NCI-H446 treated with DMSO at 0.1 percent for 48 hours (cell line): ENCODE measurements at regions not wholly inside any gene's neighbourhood (a gene's known extent, or its start where the extent isn't known, plus 50 kb on each side); places are given as distances from the start of the nearest gene placed in this dataset.

Experiments
- DNase-seq: peaks from one replicate; lab custom pipeline; 2025; lab: John Stamatoyannopoulos, UW

DNA sequence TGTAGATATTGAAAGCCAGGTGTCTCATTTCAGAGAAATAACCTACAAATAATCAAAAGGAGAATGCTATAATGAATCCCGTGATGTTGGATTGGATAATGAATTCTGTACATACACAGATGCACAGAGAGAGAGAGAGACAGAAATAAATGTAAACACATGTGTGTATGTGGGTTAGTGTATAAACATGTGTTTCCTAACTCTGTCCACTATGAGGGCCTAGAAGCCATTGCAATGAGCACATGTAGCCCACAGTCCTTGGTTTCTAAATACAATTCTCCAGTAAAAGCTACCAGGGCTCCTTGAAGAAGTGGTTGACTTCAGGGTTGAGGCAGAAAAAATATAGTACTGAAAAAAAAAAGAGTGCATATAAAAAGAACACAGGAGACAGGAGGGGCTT, 109.5 kb downstream of the INHBB start:
- DNase-seq, result no peak

DNA sequence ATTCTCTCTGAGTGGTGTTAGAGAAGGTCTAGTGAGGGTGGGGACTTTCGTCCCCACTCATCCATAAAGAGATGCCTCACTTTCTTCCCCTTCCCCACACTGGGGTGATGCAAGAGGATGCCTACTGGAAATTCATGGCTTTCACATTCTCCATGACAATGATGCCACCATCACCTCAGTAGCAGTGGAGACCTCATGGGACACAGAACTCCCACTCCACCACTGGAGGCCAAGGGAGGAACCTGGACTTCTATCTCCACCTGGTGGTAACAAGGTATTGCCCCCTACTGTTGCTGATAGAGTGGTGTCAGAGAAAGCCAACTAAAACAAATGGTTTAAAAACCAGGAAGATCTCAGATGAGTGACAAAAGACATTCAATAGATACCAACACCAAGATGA, 110.9 kb downstream of the INHBB start:
- no peak for DNase-seq

GRCh38 chr2:120460511-120460910, 114.6 kb downstream of the INHBB start:
- no peak for DNase-seq

- DNase-seq, result no peak
Observed at GRCh38 chr2:120461092-120461491, 115.2 kb downstream of the INHBB start.

DNA sequence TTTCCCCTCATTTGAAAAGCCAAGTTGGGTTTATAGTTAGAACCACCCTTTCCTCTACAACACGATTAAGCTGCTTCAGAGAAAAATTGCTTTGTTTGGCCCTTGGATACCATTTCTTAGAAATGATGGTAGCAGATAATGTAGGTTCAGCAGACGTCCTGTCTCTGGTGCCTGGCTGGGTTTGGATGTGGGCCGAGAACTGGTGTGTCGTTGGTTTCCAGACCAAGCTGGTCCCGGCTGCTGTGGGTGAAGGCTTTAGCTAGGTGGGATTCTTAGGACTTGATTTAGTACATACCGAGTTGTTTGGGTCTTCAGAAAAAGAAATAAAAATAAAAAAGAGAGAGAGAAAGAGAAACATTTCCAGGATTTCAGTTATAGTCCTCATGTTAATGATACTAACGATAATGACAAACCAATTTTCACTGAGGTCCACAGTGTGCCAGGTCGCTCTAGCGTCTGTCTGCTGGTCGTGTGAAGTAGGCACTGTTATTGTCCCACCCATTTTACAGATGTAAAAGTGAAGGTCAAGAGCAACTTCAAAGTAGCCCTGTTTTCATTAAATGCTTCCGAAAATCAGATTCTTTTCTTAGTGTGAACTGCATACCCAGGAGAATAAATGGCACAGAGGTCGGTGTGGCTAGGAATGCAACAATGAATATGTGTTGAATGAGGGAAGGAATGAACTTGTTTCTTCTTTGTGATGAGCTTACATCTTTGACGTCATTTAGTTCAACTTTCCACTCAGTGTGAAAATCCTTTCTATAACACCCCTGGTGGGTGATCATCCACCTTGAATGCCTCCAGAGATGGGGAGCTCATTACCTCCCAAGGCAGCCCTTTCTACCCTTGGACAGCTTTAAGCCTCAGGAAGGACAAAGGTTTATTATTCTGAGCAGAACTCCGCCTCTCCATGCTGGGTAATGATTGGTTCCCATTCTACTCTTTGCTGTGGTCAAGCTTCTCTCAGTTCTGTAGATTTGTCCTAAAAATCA, 115.9 kb downstream of the INHBB start:
- DNase-seq, result no peak

DNA sequence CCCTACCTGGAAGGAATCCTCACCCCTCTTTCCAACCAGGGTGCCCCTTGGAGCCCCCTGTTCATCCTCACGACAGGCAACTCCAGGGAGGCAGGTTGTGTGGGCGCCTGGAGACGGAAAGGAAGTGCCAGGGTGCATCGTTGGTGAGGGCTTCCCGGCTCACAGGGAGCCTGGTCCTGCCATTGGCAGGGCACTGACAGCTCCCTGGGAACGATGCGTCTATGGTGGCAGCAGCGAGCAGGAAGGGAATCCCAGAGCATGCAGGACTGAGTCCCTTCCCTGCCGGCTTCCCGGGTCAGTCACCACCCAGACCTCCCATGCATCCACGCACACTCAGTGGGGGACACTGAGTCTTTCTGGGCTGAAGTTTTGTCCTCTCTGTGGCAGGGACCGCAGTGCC, 117.6 kb downstream of the INHBB start:
- no peak for DNase-seq

GRCh38 chr2:120463996-120464395, 118.1 kb downstream of the INHBB start:
- no peak for DNase-seq

DNA sequence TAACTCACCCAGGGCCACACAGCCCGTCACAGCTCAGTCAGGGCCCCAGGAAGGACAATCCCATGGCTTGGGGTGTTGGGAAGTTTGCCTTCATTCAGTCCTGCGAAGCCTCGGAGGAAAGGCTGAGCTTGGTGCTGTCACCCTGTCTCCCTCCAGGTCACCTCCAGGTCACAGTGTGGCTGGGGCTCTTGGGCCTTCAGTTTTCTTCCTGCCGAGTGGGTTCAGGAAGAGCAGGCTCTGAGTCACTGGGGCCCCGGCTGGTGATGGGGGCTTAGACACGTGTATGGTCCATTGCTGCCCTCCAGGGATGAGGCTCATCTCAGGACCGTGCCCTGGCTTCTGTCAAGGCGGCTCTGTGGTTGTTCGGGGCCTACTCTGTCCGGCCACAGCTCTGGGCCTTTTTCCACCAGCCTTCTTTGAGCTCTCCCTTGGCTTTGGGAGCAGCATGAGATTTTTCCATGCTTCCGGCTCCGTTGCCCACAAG, 118.6 kb downstream of the INHBB start:
- DNase-seq, result no peak

- DNase-seq, result no peak
Observed at GRCh38 chr2:120465012-120465700, 119.2 kb downstream of the INHBB start.

DNA sequence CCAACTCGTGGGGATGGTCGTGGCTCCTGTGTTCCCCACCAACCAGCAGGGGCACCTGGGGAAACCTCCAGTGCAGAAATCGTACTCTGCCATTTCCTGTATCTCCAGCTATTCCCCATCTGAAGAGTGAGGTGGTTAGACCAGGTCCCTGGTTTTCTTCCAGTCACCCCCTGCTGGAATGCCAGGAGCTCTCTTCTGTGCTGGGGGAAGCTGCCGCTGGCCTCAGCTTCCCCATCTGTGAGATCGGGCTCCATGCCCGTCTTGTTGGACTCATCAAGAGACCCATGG, 119.7 kb downstream of the INHBB start:
- DNase-seq, result no peak

- no peak for DNase-seq
Observed at GRCh38 chr2:120465989-120466703, 120.2 kb downstream of the INHBB start.

DNA sequence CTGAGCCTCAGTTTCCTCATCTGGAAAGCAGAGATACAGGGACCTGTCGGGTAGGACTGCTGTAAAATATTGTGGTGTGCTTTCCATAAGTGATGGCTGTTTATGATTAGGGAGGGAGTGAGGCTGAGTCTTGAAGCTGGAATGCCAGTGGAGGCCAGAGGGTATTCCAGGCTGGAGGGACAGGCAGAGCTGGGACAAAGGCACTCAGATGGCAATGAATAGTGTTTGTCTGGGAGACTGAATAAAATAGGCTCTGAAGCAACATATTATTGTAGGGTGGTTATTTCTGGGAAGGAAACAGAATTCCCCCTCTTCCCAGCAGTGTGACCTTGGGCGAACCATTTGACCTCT, 120.7 kb downstream of the INHBB start:
- no peak for DNase-seq

- DNase-seq, result no peak
Observed at GRCh38 chr2:120468136-120468535, 122.2 kb downstream of the INHBB start.

DNA sequence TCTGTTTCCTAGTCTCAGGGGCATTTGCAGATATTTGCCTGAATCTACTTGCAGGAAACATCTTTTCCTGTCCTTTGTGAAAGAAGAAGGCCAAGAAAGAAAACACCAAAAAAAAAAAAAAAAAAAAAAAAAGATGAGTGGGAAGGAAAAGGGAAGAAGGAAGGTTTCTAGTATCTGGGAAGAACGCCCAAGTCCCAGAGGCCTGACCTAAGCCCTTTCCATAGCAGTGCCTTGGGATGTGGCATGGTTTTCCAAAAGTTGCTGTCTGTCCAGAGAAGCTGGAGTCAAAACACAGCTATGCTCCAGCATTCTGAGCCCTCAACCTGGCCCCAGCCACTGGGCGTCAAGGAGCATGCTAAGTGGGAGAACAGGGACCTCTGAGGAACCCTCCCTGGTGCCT, 123.5 kb downstream of the INHBB start:
- DNase-seq, result no peak

- no peak for DNase-seq
Observed at GRCh38 chr2:120470041-120470965, 124.4 kb downstream of the INHBB start.

- DNase-seq, result no peak
Observed at GRCh38 chr2:120471166-120471565, 125.2 kb downstream of the INHBB start.

- no peak for DNase-seq
Observed at GRCh38 chr2:120472031-120472430, 126.1 kb downstream of the INHBB start.

DNA sequence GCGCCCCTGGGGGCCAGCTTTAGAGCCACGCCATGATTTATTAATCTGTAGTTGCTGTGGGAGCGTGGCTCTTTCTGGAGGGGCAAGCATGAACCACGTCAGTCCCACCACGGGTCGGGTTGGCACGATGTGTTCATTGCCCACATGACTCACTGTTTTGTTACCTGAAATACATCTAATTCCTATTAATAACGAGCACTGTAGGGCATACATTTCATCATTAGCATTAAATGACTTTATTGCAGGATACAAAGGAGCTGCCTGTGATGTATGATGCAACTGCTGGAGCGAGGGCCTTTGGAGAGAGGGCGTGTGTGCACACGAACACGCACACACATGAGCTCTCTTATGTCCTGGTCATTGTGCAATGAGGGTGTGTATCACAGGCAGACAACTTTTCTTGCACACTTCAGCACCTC, 127.0 kb downstream of the INHBB start:
- no peak for DNase-seq

- DNase-seq, result no peak
Observed at GRCh38 chr2:120473522-120474271, 127.8 kb downstream of the INHBB start.

DNA sequence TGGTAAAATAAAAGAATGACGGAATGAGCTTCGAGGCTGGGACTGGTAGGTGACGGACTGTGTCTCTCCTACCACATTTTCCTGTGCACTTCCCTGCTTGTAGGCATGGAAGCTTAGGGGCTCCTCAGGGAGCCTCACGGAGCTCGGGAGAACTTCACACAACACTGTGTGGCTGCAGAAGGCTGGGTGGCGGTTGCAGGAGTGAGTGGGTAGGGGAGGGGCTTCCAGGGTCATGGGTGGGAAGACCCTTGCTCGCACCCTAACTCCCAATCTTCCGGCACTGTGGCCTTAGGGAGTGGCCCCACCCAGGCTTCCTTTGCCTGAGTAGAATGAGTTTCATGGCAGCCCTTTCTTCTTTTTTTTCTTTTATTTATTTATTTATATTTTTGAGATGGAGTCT, 128.6 kb downstream of the INHBB start:
- no peak for DNase-seq

DNA sequence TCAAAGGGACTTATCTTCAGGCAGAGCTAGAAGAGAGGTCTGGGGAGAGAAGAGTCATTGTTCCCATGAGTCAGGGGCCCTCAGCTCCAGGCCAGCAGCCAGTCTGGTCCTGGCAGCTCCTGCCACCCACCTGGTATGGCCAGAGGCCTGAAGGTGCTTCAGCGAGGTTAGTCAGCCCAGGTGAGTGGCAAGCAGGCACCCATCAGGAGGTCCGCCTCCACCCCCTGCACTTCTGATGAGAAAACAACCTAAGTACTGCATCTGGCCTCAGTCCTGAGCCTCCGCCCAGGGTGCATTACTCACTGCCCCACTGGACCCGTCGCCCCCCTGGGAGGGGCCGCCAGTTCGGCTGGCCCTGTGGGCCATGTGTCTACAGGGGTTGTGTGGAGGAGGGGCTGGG, 130.2 kb downstream of the INHBB start:
- no peak for DNase-seq
